NK-92 (cell line): ENCODE measurements at regions not wholly inside any gene's neighbourhood (a gene's known extent, or its start where the extent isn't known, plus 50 kb on each side); places are given as distances from the start of the nearest gene placed in this dataset.
"Not testable (repeated sequence)": the region's sequence is repeated elsewhere in the genome, so short reads cannot be mapped to it uniquely, and the experiment has no call there.

Source experiments
- DNase-seq: peaks from one replicate; lab custom pipeline; 2025; ENCODE audit not compliant: unreplicated experiment; lab: John Stamatoyannopoulos, UW

- DNase-seq: no peak
These were observed 218.6 kb upstream of the PLXNA2 start for GRCh38 chr1:208462761-208463160.

DNA sequence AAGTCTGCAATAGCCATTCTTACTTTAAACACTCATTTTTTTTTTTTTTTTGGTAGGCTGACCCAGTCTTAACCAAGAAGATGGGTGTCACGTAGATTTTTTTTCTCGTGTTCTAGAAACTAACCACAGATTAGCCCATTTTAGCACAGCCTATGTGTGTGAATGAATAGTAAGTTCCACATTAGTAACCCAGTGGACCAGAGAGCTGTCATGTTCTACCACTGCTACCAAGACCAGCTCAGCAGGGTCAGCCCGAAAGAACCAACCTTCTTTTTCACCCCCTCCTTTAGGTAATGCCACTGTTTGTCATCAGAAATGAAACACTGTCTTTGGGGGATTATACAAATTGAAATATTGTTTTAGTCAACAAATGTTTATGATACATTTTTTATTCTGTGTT, 221.1 kb upstream of the PLXNA2 start:
- no peak for DNase-seq

DNA sequence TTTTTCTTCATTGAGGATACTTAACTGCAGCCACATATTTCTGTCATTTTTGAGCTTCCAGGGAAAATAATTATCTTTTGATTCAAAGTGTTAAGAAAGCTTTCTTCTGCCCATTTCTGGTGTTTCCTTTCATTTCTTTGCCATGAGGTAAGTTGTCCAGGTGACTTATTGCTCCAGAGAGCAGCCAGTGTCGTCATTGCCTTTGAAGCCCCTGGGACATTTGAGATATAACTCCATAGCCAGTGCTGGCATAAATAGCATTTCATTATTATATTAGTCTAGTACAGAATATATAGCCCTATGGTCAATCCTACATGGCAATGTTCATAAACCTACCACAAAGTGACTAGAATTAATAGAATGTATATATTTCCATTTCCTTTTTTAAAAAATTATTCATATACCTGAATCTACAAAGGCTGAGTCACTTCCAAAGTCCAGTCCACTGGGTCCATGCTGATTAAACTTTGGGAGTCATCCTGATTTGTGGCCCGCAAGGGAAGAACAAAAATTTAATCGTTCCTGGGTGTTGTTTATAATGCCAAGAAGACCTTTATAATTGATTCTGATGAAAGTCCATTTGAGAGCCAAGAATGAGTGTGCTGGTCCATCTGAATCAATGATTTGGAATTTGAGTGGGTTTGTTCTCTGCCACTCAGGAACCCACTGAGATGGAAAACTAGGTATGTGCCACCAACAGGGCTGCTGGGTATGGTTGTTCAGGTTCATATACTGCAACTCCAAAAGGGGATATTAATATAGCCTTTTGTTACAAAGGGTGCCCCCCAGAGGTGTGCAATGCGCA, 221.8 kb upstream of the PLXNA2 start:
- no peak for DNase-seq

- no peak for DNase-seq
These were observed 223.1 kb upstream of the PLXNA2 start for GRCh38 chr1:208467151-208467780.

DNA sequence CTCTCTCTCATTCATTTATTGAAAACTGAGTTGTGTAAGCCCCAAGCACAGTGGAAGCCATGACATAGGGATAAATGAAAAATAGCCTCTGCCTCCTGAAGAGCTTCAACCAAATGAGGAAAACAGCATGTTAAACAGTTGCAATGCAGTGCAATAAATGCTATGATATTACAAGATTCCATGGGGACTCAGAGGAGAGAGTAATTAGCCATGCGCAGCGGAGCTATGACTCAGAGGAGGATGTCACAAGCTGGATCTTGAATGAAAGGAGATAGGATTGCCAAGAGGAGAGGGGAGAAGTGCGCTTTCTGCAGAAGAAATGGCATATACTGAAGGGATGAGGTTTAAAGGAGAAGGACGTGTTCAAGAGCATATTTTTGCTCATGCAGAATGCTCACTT, 231.3 kb upstream of the PLXNA2 start:
- no peak for DNase-seq

DNA sequence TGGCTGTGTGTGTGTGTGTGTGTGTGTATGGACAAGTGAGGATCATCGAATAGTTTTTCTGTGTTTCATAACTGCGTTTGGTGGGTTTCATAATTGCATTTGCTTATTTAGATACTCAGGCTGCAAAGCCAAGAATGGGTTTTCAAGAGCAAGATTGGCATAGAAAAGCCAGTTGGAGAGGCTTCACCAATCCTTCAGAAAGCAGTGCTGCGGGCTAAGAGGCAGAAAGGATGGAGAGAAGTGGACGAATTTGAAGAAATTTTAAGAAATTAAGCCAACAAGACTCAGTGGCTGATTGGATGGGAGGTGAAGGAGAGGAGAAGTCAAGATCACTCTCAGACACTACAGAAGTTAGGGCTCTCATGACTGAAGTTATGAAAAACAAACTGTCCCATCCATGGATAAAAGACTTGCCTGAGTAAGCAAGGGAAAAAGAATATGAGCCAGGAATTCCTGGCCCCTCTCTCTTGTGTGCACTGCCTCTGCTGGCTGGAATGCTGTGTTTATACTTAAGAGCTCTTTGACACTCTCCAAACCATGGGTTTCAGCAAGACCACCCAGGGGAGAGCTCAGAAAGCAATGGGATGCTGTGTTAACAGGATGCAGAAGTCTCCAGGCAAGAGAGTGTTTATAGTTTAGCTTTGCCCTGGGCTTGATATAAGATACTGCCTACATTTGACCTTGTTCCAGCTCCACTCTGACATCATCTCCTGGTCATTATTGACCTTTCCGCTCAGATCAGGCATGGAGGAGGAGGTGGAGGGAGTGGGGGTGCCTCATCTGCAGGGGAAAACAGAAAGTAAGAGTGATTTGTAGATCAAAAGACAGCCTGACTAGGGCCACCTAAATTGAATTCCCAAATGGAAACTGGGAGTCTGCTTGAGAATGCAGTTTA, 232.0 kb upstream of the PLXNA2 start:
- DNase-seq: no peak

DNA sequence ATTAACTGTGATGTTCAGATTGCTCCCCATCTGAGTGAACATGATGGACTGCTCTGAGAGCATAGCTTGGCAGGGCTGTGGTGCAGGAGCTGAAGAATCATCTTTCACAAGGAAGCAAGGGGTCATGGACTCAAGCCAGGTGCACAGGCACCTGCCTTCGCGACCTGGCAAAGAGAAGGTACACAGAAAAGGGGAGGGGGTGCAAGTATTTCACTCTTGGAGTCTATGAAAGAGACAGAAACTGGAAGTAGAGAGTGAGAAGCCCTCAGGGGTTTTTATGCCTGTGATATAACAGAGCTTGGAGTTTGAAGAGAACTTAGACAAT, 232.6 kb upstream of the PLXNA2 start:
- no peak for DNase-seq

DNA sequence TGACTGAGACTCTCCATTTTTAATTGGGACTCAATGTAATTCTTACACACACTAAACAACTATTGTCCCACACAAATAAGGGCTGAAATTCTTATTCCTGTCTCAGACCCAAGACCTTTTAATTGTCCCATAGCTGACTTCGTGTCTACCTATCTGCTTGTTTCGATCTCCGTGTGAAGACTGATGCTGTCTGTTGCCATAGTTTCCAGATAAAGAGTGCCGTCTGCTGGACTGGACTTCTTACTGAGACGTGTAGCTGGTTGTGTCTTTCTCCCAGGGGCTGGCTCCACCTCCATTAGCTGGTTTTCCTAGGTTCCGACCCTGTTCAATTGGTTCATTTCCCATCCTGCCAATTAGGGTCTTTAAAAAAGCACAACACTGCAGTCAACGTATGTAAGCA, 235.3 kb upstream of the PLXNA2 start:
- no peak for DNase-seq

DNA sequence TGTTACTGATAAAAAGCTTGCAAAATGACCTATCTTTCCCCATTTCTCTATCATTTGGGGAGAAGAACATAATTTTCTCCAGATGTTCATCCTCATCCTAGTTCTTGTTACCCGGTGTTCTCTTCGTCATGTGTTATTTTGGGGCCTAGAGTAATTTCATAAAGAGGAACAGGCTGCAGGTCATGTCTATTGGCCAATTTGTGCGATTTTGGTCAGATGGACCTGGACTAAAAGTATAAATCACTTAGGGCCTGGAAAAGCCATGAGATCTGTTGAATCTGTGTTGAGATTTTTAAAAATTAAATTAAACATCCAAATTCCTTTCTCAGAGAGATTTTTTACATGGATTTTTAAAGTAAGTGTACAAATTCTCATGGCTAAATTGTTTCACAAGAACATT, 241.3 kb upstream of the PLXNA2 start:
- no peak for DNase-seq

DNA sequence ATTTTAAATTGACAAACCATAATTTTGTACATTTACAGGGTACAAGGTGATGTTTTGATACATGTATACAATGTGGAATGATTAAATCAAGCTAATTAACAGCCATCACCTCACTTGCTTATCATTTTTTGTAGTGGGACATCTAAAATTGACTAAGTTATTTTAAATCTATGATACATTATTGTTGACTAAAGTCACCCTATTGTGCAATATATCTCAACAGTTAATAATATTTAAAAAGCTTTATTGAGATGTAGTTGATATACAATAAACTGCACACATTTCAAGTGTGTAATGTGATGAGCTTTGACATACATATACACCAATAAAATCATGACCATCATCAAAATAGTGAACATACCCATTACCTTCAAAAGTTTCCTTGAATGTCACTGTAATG, 242.5 kb upstream of the PLXNA2 start:
- no peak for DNase-seq

DNA sequence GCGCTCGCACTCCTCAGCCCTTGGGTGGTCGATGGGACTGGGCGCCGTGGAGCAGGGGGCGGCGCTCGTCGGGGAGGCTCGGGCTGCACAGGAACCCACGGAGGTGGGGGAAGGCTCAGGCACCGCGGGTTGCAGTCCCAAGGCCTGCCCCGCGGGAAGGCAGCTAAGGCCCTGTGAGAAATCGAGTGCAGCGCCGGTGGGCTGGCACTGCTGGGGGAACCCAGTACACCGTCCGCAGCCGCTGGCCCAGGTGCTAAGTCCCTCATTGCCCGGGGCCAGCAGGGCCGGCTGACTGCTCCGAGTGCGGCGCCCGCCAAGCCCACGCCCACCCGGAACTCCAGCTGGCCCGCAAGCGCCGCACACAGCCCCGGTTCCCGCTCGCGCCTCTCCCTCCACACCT, 244.2 kb upstream of the PLXNA2 start:
- DNase-seq: not testable (repeated sequence)

- no peak for DNase-seq
These were observed 252.5 kb upstream of the PLXNA2 start for GRCh38 chr1:208496467-208497371.

DNA sequence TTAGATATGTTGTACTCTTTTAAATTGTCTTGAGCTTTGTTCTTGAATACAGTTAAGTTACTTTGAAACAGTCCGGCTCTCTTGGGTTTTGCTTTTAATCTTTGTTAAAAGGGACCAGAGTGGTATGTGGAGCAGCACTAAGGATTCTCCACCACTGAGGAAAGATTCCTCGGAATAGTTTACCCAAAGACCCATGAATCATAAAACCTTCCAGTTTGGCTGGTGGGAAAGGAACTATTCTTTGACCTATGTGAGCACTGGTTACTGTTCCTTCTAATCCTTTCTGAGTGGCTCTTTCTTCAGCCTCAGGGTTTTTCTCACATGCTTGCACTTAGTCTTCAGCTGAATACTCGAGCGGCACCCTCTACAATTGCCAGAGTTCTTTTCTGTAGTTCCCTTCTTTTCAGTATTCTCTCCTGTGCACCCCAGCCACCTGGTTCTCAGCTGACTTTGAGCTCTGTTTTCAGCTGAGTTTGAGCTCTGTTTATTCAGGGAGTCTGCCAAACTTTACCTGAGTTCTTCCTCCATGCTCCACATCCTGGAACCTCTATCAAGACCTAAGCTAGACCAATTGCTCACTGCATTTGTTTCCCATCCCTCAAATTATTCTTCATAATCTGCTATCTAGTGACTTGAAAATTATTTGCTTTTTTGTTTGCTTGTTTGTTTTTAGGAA, 253.8 kb upstream of the PLXNA2 start:
- no peak for DNase-seq

- DNase-seq: no peak
These were observed 254.8 kb upstream of the PLXNA2 start for GRCh38 chr1:208499026-208499425.

GRCh38 chr1:208499601-208500000, 255.4 kb upstream of the PLXNA2 start:
- no peak for DNase-seq

DNA sequence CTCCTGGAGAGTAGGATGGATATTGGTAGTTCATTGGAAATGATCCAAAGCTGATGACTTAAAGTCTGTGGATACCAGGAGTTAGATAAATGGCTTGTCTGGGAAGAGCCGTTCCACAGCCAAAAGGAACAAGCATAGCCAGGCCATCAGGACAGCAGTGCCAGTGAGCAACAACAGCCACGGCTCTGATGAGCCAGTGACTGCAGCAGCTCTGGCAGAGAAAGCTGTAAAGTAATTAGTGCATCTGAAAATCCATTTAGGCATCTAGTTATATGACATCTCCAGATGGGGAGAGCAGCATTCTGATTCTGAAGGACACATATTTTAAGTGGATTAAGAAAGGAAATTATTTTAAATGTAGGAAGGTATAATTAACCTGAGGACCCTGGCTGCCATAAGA, 256.2 kb upstream of the PLXNA2 start:
- no peak for DNase-seq

GRCh38 chr1:208501542-208501941, 257.4 kb upstream of the PLXNA2 start:
- DNase-seq: no peak

- no peak for DNase-seq
These were observed 259.6 kb upstream of the PLXNA2 start for GRCh38 chr1:208503787-208504186.

- DNase-seq: no peak
These were observed 262.6 kb upstream of the PLXNA2 start for GRCh38 chr1:208506812-208507211.

DNA sequence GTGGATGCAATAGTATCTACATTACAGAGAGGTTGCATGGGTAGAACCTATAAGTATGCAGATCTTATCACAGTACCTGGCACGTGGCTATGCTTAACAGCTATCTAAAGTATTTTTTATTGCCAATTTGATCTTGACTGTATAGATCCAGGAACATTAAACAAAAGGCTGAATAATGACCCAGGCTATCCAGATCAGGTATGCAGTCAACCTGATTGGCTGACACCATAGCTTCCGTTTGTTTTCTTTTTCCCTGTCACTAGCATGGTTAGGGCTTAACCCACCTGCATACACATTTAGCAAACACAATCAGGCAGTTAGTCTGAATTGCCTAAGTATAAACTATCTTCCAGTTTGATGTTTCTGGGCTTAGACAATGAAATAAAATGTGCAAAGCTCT, 264.9 kb upstream of the PLXNA2 start:
- no peak for DNase-seq
